Right lobe of liver (tissue), 6 donors: ENCODE measurements at regions not wholly inside any gene's neighbourhood (a gene's known extent, or its start where the extent isn't known, plus 50 kb on each side); places are given as distances from the start of the nearest gene placed in this dataset.

Experiments used
- ATAC-seq, 4 donors: fragments of 200-7000 bp; cut with Tn5 transposase; one replicate each; pipeline ENCODE4 v1.9.1; 2020; ENCODE audit warnings: mild to moderate bottlenecking in 4 of 4, moderate library complexity in 4 of 4
- DNase-seq, 3 donors: peaks; one replicate each; pipeline ENCODE4 v3.0.0-alpha.2; 2020
- H3K27ac ChIP-seq, 3 donors: fragments of 200-600 bp; one replicate each; pipeline ENCODE4 v1.8.0; 2022
- H3K27me3 ChIP-seq, 2 donors: fragments of 200-600 bp; one replicate each; pipeline ENCODE4 v1.8.0; 2022
- H3K36me3 ChIP-seq, 4 donors: fragments of 200-600 bp; sonication (generic) in 1 of 4; one replicate each; pipeline versions ENCODE4 v1.5.1 to v1.8.0; 2017 to 2022; ENCODE audit warnings: control low read depth in 1 of 4
- H3K4me1 ChIP-seq, 4 donors: fragments of 200-600 bp; sonication (generic) in 1 of 4; one replicate each; pipeline versions ENCODE4 v1.5.1 to v1.8.0; 2017 to 2022; ENCODE audit warnings: control low read depth in 1 of 4
- H3K4me3 ChIP-seq, 3 donors: fragments of 200-600 bp; one replicate each; pipeline ENCODE4 v1.8.0; 2022
- H3K9me3 ChIP-seq, 4 donors: fragments of 200-600 bp; sonication (generic) in 1 of 4; one replicate each; pipeline versions ENCODE4 v1.5.1 to v1.8.0; 2017 to 2022; ENCODE audit warnings: control low read depth in 1 of 4
- POLR2A ChIP-seq: fragments of 450-650 bp; IDR thresholded peaks from one replicate; pipeline ENCODE4 v1.6.1; 2017; ENCODE audit warnings: antibody characterized with exemption, mild to moderate bottlenecking
- WGBS: methylation state at CpG from one replicate; pipeline ENCODE4 v1.1.6; 2018; ENCODE audit warnings: low coverage, low lambda C conversion rate; ENCODE audit not compliant: insufficient coverage; ENCODE audit errors: missing lambda C conversion rate; 5-methylcytosine and 5-hydroxymethylcytosine counted together
- intact Hi-C, 2 donors: fragments of 100-400 bp; cut with DNase I; formaldehyde crosslinking; loops; one replicate each; pipeline versions ENCODE4 v1.11.2 to v1.14.1; 2022
- TF ChIP-seq, protein P1 (sequence below), 4 donors: fragments of 200-600 bp in 3 of 4; fragments of 450-650 bp in 1 of 4; IDR thresholded peaks; one replicate each; pipeline versions ENCODE4 v1.5.1 to v1.8.0; 2016 to 2022; ENCODE audit warnings: antibody characterized with exemption in 4 of 4, mild to moderate bottlenecking in 2 of 4
- donor health status: DM: no; HTN: yes; CAD: no.
- donor health status: DM: no; HTN: no; CAD: no.
- donor health status: DM: no; HTN: no; CAD: no.
- donor health status: DM: no; HTN: yes; CAD: no.
- donor health status: DM: no; HTN: yes; CAD: no.

DNA sequence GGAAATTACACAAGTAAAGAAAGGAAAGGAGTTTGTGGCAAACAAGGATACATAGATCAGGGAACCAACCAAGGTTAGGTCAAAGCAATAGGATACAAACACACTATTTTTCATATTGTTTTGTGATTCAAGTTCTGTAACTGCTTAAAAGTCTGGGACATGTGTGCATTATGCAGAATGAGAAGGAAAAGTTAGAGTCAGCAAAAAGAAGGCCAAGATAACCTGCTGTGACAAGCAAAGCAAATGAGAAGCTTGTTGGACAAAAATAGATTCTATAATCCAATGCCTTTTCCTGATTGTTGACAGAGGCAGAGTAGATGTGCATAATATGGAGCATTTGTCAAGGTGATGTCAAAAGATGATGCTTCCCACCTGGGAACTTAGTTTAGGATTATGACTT lies 556.0 kb upstream of the CXADR start:
- intact Hi-C loops = no loop called here
- Histone ChIP-seq H3K9me3 (no peaks in the 10 kb centered on the region), H3K4me3 (no peak overlapping the region), H3K36me3 (no peaks in the 10 kb centered on the region), H3K27ac (no peak overlapping the region), H3K27me3 (no peaks in the 10 kb centered on the region), H3K4me1 (no peaks in the 10 kb centered on the region)
- TF ChIP-seq, protein P1, sequence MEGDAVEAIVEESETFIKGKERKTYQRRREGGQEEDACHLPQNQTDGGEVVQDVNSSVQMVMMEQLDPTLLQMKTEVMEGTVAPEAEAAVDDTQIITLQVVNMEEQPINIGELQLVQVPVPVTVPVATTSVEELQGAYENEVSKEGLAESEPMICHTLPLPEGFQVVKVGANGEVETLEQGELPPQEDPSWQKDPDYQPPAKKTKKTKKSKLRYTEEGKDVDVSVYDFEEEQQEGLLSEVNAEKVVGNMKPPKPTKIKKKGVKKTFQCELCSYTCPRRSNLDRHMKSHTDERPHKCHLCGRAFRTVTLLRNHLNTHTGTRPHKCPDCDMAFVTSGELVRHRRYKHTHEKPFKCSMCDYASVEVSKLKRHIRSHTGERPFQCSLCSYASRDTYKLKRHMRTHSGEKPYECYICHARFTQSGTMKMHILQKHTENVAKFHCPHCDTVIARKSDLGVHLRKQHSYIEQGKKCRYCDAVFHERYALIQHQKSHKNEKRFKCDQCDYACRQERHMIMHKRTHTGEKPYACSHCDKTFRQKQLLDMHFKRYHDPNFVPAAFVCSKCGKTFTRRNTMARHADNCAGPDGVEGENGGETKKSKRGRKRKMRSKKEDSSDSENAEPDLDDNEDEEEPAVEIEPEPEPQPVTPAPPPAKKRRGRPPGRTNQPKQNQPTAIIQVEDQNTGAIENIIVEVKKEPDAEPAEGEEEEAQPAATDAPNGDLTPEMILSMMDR (IDR thresholded peaks at IDR 0.05) = no peak
- TF ChIP-seq POLR2A = no peak
- DNase-seq (no peak), ATAC-seq (no peak)

- peaks cover 0 to 5% (median 0%) of the 10 kb centered on the region in 4 donors for H3K4me1 ChIP-seq
- no peak overlapping the region for H3K27ac ChIP-seq
- H3K27me3 ChIP-seq = no peaks in the 10 kb centered on the region
- peaks cover 0 to 5% (median 0%) of the 10 kb centered on the region in 4 donors for H3K9me3 ChIP-seq
- no peak overlapping the region for H3K4me3 ChIP-seq
- intact Hi-C loops = no loop called here
- TF ChIP-seq, protein P1 (IDR thresholded peaks at IDR 0.05) = no peak
- no peak for TF ChIP-seq POLR2A
- no peaks in the 10 kb centered on the region for H3K36me3 ChIP-seq
- no peak for ATAC-seq
- DNase-seq = no peak
Measured at GRCh38 chr21:16965424-16965823, 547.4 kb upstream of the CXADR start.

DNA sequence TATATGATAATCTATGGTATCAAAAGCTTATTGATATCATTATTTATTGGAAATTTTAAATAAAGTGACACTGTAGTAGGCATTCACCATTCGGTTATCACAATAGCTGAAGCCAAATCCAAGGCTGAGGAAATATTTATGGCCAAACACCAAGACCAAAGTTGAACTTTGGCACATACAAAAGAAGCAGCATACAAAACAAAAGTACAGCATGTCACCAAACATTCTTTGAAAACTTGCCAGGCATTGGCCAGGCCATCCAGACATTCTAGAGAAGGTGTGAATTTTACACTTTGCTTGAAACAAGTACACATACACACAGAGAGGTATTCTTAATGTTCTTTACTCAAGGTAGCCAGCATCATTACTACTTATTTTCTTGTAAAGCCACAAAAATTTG lies 544.4 kb upstream of the CXADR start:
- intact Hi-C loops = no loop called here
- H3K27ac ChIP-seq = no peak overlapping the region
- H3K4me3 ChIP-seq = no peak overlapping the region
- H3K36me3 ChIP-seq = no peaks in the 10 kb centered on the region
- DNase-seq (no peak), ATAC-seq (peak; percentile 28 to 63 (median 44))
- peaks cover 0 to 5% (median 0%) of the 10 kb centered on the region in 4 donors for H3K4me1 ChIP-seq
- no peaks in the 10 kb centered on the region for H3K27me3 ChIP-seq
- TF ChIP-seq, protein P1 (IDR thresholded peaks at IDR 0.05) = no peak
- TF ChIP-seq POLR2A = no peak
- whole genome bisulfite sequencing = 23% methylated on average over 1 of the region's 1 CpG
- H3K9me3 ChIP-seq = peaks cover 0 to 5% (median 0%) of the 10 kb centered on the region in 4 donors

DNA sequence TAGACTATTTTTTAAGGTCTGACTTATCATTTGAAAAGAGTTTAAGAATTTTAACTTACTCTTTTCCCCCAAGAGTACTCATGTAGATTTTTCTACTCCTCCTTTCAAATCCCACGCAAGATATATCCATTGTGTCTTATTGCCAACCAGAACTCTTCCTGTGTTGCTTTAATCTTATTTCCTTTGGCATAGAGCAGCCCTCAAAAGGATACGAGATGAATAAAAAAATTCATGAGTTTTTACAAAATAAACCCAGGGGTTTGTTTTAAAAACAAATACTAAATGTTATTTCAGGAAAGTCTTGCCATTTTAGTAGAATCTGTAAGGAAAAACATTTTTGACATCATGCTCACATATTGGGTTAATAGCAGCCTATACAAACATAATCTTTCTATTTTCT lies 543.2 kb upstream of the CXADR start:
- intact Hi-C loops = no loop called here
- Histone ChIP-seq H3K4me1 (peaks cover 0 to 5% (median 0%) of the 10 kb centered on the region in 4 donors), H3K36me3 (no peaks in the 10 kb centered on the region), H3K9me3 (peaks cover 0 to 5% (median 0%) of the 10 kb centered on the region in 4 donors), H3K27me3 (no peaks in the 10 kb centered on the region), H3K27ac (no peak overlapping the region), H3K4me3 (no peak overlapping the region)
- DNase-seq (no peak), ATAC-seq (no peak)
- no peak for TF ChIP-seq POLR2A
- TF ChIP-seq, protein P1 (IDR thresholded peaks at IDR 0.05) = no peak
- 14% methylated on average over 2 of the region's 2 CpGs for WGBS

DNA sequence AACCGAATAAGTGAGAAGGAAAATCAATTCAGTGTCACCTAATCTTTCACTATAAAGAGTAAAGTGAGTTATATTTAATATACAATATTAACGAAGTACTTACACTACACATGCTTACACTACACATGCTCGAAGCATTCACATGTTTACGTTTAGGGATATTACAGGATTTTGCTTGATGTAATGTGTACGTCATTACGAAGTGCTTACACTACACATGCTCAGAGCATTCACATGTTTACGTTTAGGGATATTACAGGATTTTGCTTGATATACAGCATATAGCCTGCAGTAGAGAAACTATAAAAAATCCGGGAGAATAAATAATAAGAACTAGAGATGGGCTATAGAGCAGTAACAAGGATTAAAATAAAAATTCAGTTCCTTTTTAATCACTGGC lies 538.8 kb upstream of the CXADR start:
- ATAC-seq = no peak
- intact Hi-C loops = no loop called here
- H3K4me3 ChIP-seq = no peak overlapping the region
- no peak for TF ChIP-seq POLR2A
- TF ChIP-seq, protein P1 (IDR thresholded peaks at IDR 0.05) = no peak
- no peaks in the 10 kb centered on the region for H3K9me3 ChIP-seq
- WGBS = 88% methylated on average over 8 of the region's 8 CpGs
- no peaks in the 10 kb centered on the region for H3K4me1 ChIP-seq
- no peak overlapping the region for H3K27ac ChIP-seq
- no peak for DNase-seq
- no peaks in the 10 kb centered on the region for H3K27me3 ChIP-seq
- H3K36me3 ChIP-seq = no peaks in the 10 kb centered on the region
